HCT116 (cell line): ENCODE measurements at regions not wholly inside any gene's neighbourhood (a gene's known extent, or its start where the extent isn't known, plus 50 kb on each side); places are given as distances from the start of the nearest gene placed in this dataset.
A peak's percentile ranks its signal among the peaks of the same experiment; 100 is the strongest.

Experiments
- ATAC-seq: fragments of 200-7000 bp; cut with Tn5 transposase; 2 replicates; pipeline ENCODE4 v1.9.1; 2020; ENCODE audit warnings: mild to moderate bottlenecking, moderate library complexity
- BruUV-seq: library from RNA; stranded (reverse); fragments of 400-500 nt; replicated peaks from 2 replicates; lab custom pipeline; 2021; lab: Mats Ljungman, UMichigan
- CTCF ChIA-PET: fragments of 300-600 bp; sonication (Branson Sonifier 250); formaldehyde crosslinking; loops from one replicate; lab custom pipeline; 2021; ENCODE audit warnings: antibody characterized with exemption; lab: Charles Lee
- POLR2A ChIA-PET: fragments of 300-600, 350-600 bp; sonication (Branson Sonifier 250); formaldehyde crosslinking; loops from one replicate; lab custom pipeline; 2021; ENCODE audit warnings: antibody characterized with exemption; lab: Charles Lee
- RAD21 ChIA-PET, 2 experiments: fragments of 300-600 bp; sonication (Branson Sonifier 250); formaldehyde crosslinking; loops; one replicate each; lab custom pipeline; 2023; ENCODE audit warnings: low total read pairs in 2 of 2; ENCODE audit not compliant: uncharacterized antibody in 2 of 2, unreplicated experiment in 2 of 2, low non-redundant PET in 1 of 2; lab: Charles Lee
- DNase-seq: peaks from one replicate; pipeline ENCODE4 v3.0.0-alpha.2; 2010; ENCODE audit warnings: low read depth, low spot score
- H2AFZ ChIP-seq: fragments of 200-600 bp; shearing (Covaris generic), sonication (generic); 2 replicates; pipeline ENCODE4 v1.6.1; 2017; ENCODE audit warnings: low read depth, mixed run types, mixed read lengths, antibody characterized with exemption, low read length; ENCODE audit not compliant: poor library complexity, severe bottlenecking
- H3K27ac ChIP-seq: 2 replicates; pipeline ENCODE4 v1.5.1; 2012; ENCODE audit warnings: low read depth, low read length
- H3K27me3 ChIP-seq: fragments of 200-600 bp; sonication (generic); 2 replicates; pipeline ENCODE4 v1.6.1; 2016; ENCODE audit warnings: mixed run types, low read length, mixed read lengths; ENCODE audit not compliant: insufficient read depth
- H3K36me3 ChIP-seq, 2 experiments: fragments of 200-500 bp in 1 of 2; fragments of 200-600 bp in 1 of 2; sonication (Bioruptor generic) in 1 of 2; sonication (generic) in 1 of 2; 2 replicates each; pipeline versions ENCODE4 v1.5.1 to v1.6.1; 2014 to 2016; ENCODE audit warnings: low read length in 2 of 2, inconsistent platforms in 1 of 2, mixed read lengths in 1 of 2, mixed run types in 1 of 2; ENCODE audit not compliant: insufficient read depth in 2 of 2, control insufficient read depth in 1 of 2
- H3K4me1 ChIP-seq, 2 experiments: fragments of 200-600 bp in 1 of 2; sonication (generic) in 1 of 2; 2 replicates each; pipeline versions ENCODE4 v1.5.1 to v1.6.1; 2012 to 2017; ENCODE audit warnings: low read length in 2 of 2, inconsistent platforms in 1 of 2, mild to moderate bottlenecking in 1 of 2, mixed read lengths in 1 of 2, mixed run types in 1 of 2, moderate library complexity in 1 of 2; ENCODE audit not compliant: insufficient read depth in 2 of 2, control insufficient read depth in 1 of 2
- H3K4me2 ChIP-seq: fragments of 200-600 bp; sonication (generic); 2 replicates; pipeline ENCODE4 v1.6.1; 2017; ENCODE audit warnings: mixed run types, low read length, mixed read lengths
- H3K4me3 ChIP-seq, 2 experiments: fragments of 200-600 bp in 1 of 2; sonication (generic) in 1 of 2; replicated peaks in 1 of 2; 2 replicates each; pipeline ENCODE4 v1.5.1; 2011 to 2016; ENCODE audit warnings: low read length in 2 of 2, control low read depth in 1 of 2, low read depth in 1 of 2, mild to moderate bottlenecking in 1 of 2, mixed read lengths in 1 of 2, mixed run types in 1 of 2
- H3K79me2 ChIP-seq: fragments of 200-600 bp; sonication (generic); 2 replicates; pipeline ENCODE4 v1.6.1; 2017; ENCODE audit warnings: mild to moderate bottlenecking, mixed run types, low read length, moderate library complexity, mixed read lengths; ENCODE audit not compliant: insufficient read depth
- H3K9ac ChIP-seq: fragments of 200-600 bp; sonication (generic); 2 replicates; pipeline ENCODE4 v1.6.1; 2016; ENCODE audit warnings: low read length, mixed read lengths
- H3K9me2 ChIP-seq: fragments of 200-600 bp; sonication (generic), shearing (Covaris generic); 2 replicates; pipeline ENCODE4 v1.6.1; 2017; ENCODE audit warnings: mixed run types, mild to moderate bottlenecking, moderate library complexity; ENCODE audit not compliant: insufficient read depth
- H3K9me3 ChIP-seq, 2 experiments: fragments of 200-500 bp in 1 of 2; fragments of 200-600 bp in 1 of 2; sonication (Bioruptor generic) in 1 of 2; sonication (generic) in 1 of 2; 2 replicates each; pipeline ENCODE4 v1.6.1; 2014 to 2017; ENCODE audit warnings: low read length in 2 of 2, mixed read lengths in 2 of 2, inconsistent platforms in 1 of 2, low read depth in 1 of 2, mild to moderate bottlenecking in 1 of 2, mixed run types in 1 of 2, moderate library complexity in 1 of 2; ENCODE audit not compliant: control insufficient read depth in 1 of 2, insufficient read depth in 1 of 2
- H4K20me1 ChIP-seq: fragments of 200-600 bp; sonication (generic), shearing (Covaris generic); 2 replicates; pipeline ENCODE4 v1.6.1; 2017; ENCODE audit warnings: mixed run types, mild to moderate bottlenecking, moderate library complexity; ENCODE audit not compliant: insufficient read depth
- CEBPB ChIP-seq: IDR thresholded peaks from 2 replicates; pipeline ENCODE4 v1.6.1; 2012; ENCODE audit warnings: low read depth
- EGR1 ChIP-seq: IDR thresholded peaks from 2 replicates; pipeline ENCODE4 v1.6.1; 2012; ENCODE audit warnings: low read depth
- ELF1 ChIP-seq: IDR thresholded peaks from 2 replicates; pipeline ENCODE4 v1.6.1; 2012; ENCODE audit warnings: low read depth, borderline replicate concordance
- EZH2 ChIP-seq: fragments of 200-600 bp; sonication (generic); IDR thresholded peaks from 2 replicates; pipeline ENCODE4 v1.6.1; 2017; ENCODE audit warnings: antibody characterized with exemption, mixed run types
- JUND ChIP-seq: IDR thresholded peaks from 2 replicates; pipeline ENCODE4 v1.6.1; 2012
- POLR2A ChIP-seq: IDR thresholded peaks from 2 replicates; pipeline ENCODE4 v1.7.0; 2011; ENCODE audit warnings: borderline replicate concordance; ENCODE audit not compliant: insufficient read depth, insufficient read length; ENCODE audit errors: extremely low read depth
- SRF ChIP-seq: IDR thresholded peaks from 2 replicates; pipeline ENCODE4 v1.6.1; 2012; ENCODE audit warnings: low read depth
- TCF7L2 ChIP-seq: IDR thresholded peaks from 2 replicates; pipeline ENCODE4 v1.7.0; 2011; ENCODE audit warnings: borderline replicate concordance, inconsistent platforms; ENCODE audit not compliant: insufficient read depth, insufficient read length; ENCODE audit errors: extremely low read depth
- YY1 ChIP-seq: IDR thresholded peaks from 2 replicates; pipeline ENCODE4 v1.6.1; 2011; ENCODE audit warnings: low read length, low read depth, moderate library complexity, mild to moderate bottlenecking; ENCODE audit not compliant: insufficient replicate concordance; ENCODE audit errors: extremely low read depth
- ZBTB33 ChIP-seq: IDR thresholded peaks from 2 replicates; pipeline ENCODE4 v1.6.1; 2011; ENCODE audit warnings: mild to moderate bottlenecking, low read length, moderate library complexity; ENCODE audit not compliant: insufficient replicate concordance; ENCODE audit errors: extremely low read depth
- ZFX ChIP-seq: fragments of 450-650 bp; IDR thresholded peaks from 2 replicates; pipeline ENCODE4 v1.6.1; 2017
- ZNF274 ChIP-seq: fragments of 200-500 bp; sonication (Bioruptor generic); IDR thresholded peaks from 2 replicates; pipeline ENCODE4 v1.6.1; 2014; ENCODE audit warnings: mild to moderate bottlenecking, low read depth, low read length, inconsistent platforms
- intact Hi-C: fragments of 100-400 bp; cut with micrococcal nuclease; formaldehyde crosslinking; loops from 2 replicates; pipeline ENCODE4 v1.10.0; 2022
- TF ChIP-seq, protein P1 (sequence below): IDR thresholded peaks from 2 replicates; pipeline ENCODE4 v1.6.1; 2012
- TF ChIP-seq, protein P2 (sequence below), 3 experiments: fragments of 200-600 bp in 1 of 3; sonication (generic) in 1 of 3; IDR thresholded peaks in 2 of 3; conservative IDR thresholded peaks in 1 of 3; 2 replicates each; pipeline ENCODE4 v1.5.1; 2012 to 2017; ENCODE audit warnings: low read depth in 2 of 3, low read length in 2 of 3, antibody characterized with exemption in 1 of 3, borderline replicate concordance in 1 of 3, control low read depth in 1 of 3, mild to moderate bottlenecking in 1 of 3, mixed read lengths in 1 of 3, mixed run types in 1 of 3, moderate library complexity in 1 of 3; ENCODE audit not compliant: insufficient read depth in 1 of 3

DNA sequence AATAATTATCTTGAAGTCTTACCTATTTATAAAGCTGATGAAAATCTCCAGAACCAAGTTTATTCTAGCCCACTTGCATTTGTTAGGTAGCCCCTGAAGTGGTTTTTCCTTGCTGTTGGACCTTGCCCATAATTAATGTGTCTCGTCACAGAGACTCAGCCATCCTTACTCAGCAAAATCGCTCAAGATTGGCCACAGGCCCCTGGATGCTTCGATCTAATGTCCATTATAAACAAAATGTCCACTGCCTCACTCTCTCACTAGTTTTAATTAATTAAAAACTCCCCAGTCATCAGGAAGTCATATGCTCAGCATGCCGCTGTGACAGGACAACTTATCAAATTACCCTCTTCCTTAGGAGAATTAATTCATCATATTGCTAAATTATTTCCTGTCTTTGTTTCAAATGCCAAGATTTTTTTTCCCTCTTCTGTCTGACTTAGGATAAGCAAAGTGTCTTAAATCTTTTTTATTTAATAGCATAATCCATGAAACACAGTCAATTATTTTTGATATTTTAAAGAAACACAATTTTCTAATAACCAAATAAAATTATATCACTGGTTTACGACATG, 126.8 kb upstream of the PCLO start:
- ChIA-PET RAD21 (no interaction called here), POLR2A (no interaction called here), CTCF (no interaction called here)
- BruUV-seq, result no TSS peak
- Histone ChIP-seq H3K4me1 (no peaks in the 10 kb centered on the region), H3K4me2 (no peak overlapping the region), H3K36me3 (no peaks in the 10 kb centered on the region), H3K27me3 (no peaks in the 10 kb centered on the region), H3K9ac (no peak overlapping the region), H3K79me2 (no peaks in the 10 kb centered on the region), H3K9me3 (no peaks in the 10 kb centered on the region), H4K20me1 (no peaks in the 10 kb centered on the region), H3K4me3 (no peak overlapping the region), H2AFZ (peak overlapping the region; percentile 38), H3K27ac (no peak overlapping the region), H3K9me2 (no peaks in the 10 kb centered on the region)
- ATAC-seq (no peak), DNase-seq (no peak)
- intact Hi-C loops, result no loop called here
- TF ChIP-seq, protein P1, sequence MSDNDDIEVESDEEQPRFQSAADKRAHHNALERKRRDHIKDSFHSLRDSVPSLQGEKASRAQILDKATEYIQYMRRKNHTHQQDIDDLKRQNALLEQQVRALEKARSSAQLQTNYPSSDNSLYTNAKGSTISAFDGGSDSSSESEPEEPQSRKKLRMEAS, result no peak
- TF ChIP-seq ELF1 (no peak), POLR2A (no peak), SRF (no peak), ZFX (no peak), ZBTB33 (no peak), EZH2 (no peak), CEBPB (no peak)

GRCh38 chr7:83280671-83281070, 118.0 kb upstream of the PCLO start:
- TF ChIP-seq ZNF274 (no peak), EGR1 (no peak), ZBTB33 (no peak), TCF7L2 (no peak), ZFX (no peak), YY1 (no peak), JUND (no peak)
- TF ChIP-seq, protein P2, sequence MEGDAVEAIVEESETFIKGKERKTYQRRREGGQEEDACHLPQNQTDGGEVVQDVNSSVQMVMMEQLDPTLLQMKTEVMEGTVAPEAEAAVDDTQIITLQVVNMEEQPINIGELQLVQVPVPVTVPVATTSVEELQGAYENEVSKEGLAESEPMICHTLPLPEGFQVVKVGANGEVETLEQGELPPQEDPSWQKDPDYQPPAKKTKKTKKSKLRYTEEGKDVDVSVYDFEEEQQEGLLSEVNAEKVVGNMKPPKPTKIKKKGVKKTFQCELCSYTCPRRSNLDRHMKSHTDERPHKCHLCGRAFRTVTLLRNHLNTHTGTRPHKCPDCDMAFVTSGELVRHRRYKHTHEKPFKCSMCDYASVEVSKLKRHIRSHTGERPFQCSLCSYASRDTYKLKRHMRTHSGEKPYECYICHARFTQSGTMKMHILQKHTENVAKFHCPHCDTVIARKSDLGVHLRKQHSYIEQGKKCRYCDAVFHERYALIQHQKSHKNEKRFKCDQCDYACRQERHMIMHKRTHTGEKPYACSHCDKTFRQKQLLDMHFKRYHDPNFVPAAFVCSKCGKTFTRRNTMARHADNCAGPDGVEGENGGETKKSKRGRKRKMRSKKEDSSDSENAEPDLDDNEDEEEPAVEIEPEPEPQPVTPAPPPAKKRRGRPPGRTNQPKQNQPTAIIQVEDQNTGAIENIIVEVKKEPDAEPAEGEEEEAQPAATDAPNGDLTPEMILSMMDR (IDR thresholded peaks at IDR 0.05 in 2 of 3, conservative IDR thresholded peaks at IDR 0.05 in 1 of 3; ENCODE audit: borderline replicate concordance in 1 of 3, insufficient read depth in 1 of 3, low read depth in 2 of 3, low read length in 2 of 3), result no peak
- Histone ChIP-seq H3K4me3 (no peak overlapping the region), H3K79me2 (no peaks in the 10 kb centered on the region), H2AFZ (no peak overlapping the region), H3K36me3 (no peaks in the 10 kb centered on the region), H3K4me2 (no peak overlapping the region), H3K9me2 (no peaks in the 10 kb centered on the region), H3K27ac (no peak overlapping the region), H3K9me3 (no peaks in the 10 kb centered on the region), H4K20me1 (no peaks in the 10 kb centered on the region), H3K27me3 (no peaks in the 10 kb centered on the region), H3K9ac (no peak overlapping the region), H3K4me1 (no peaks in the 10 kb centered on the region)
- CTCF ChIA-PET, result no interaction called here
- no peak for DNase-seq
- BruUV-seq, result no TSS peak
- POLR2A ChIA-PET, result no interaction called here
- no peak for ATAC-seq
- RAD21 ChIA-PET, result no interaction called here
- intact Hi-C loops, result no loop called here
